Keratinocyte (primary cell): ENCODE measurements at regions not wholly inside any gene's neighbourhood (a gene's known extent, or its start where the extent isn't known, plus 50 kb on each side); places are given as distances from the start of the nearest gene placed in this dataset.
"Not testable (repeated sequence)": the region's sequence is repeated elsewhere in the genome, so short reads cannot be mapped to it uniquely, and the experiment has no call there.

Source experiments
- DNase-seq: peaks from one replicate; pipeline ENCODE4 v3.0.0-alpha.2; 2011; ENCODE audit warnings: low read depth, missing footprints, low spot score
- FAIRE-seq: peaks from 2 replicates; lab custom pipeline; 2011; peaks lifted over from hg19 to GRCh38; lab: Jason Lieb, UNC
- H2AFZ ChIP-seq: 2 replicates; pipeline ENCODE4 v1.6.0; 2012; ENCODE audit warnings: low read length, control low read depth, inconsistent platforms; ENCODE audit not compliant: control insufficient read depth
- H3K27ac ChIP-seq: 2 replicates; pipeline ENCODE4 v1.5.1; 2011; ENCODE audit warnings: low read length; ENCODE audit not compliant: control insufficient read depth, insufficient read depth
- H3K27me3 ChIP-seq: 3 replicates; pipeline ENCODE4 v1.6.0; 2011; ENCODE audit warnings: low read length; ENCODE audit not compliant: control insufficient read depth, insufficient read depth; ENCODE audit errors: extremely low read depth
- H3K36me3 ChIP-seq, 2 experiments: 2 replicates in 1 of 2; 3 replicates in 1 of 2; pipeline ENCODE4 v1.5.1; 2011; ENCODE audit warnings: low read length in 2 of 2, mild to moderate bottlenecking in 1 of 2; ENCODE audit not compliant: control insufficient read depth in 2 of 2, insufficient read depth in 2 of 2; ENCODE audit errors: extremely low read depth in 1 of 2
- H3K4me1 ChIP-seq: 3 replicates; pipeline ENCODE4 v1.5.1; 2011; ENCODE audit warnings: low read length; ENCODE audit not compliant: control insufficient read depth, insufficient read depth; ENCODE audit errors: extremely low read depth
- H3K4me2 ChIP-seq: 3 replicates; pipeline ENCODE4 v1.6.0; 2011; ENCODE audit warnings: low read depth, low read length; ENCODE audit not compliant: control insufficient read depth, insufficient read depth; ENCODE audit errors: extremely low read depth
- H3K4me3 ChIP-seq, 3 experiments: fragments of 200-600 bp in 1 of 3; sonication (generic) in 1 of 3; 2 replicates in 2 of 3; 3 replicates in 1 of 3; pipeline ENCODE4 v1.5.1; 2011 to 2016; ENCODE audit warnings: low read length in 3 of 3, mild to moderate bottlenecking in 3 of 3, control low read depth in 2 of 3, inconsistent platforms in 1 of 3, low read depth in 1 of 3, mixed read lengths in 1 of 3, mixed run types in 1 of 3, moderate library complexity in 1 of 3; ENCODE audit not compliant: control insufficient read depth in 2 of 3, insufficient read depth in 2 of 3; ENCODE audit errors: extremely low read depth in 1 of 3
- H3K79me2 ChIP-seq: 2 replicates; pipeline ENCODE4 v1.6.0; 2012; ENCODE audit warnings: low read length; ENCODE audit not compliant: control insufficient read depth, insufficient read depth
- H3K9ac ChIP-seq: 3 replicates; pipeline ENCODE4 v1.6.0; 2011; ENCODE audit warnings: low read length; ENCODE audit not compliant: control insufficient read depth, insufficient read depth; ENCODE audit errors: extremely low read depth
- H3K9me1 ChIP-seq: 3 replicates; pipeline ENCODE4 v1.6.0; 2011; ENCODE audit warnings: low read length; ENCODE audit not compliant: control insufficient read depth, insufficient read depth; ENCODE audit errors: extremely low read depth
- H3K9me3 ChIP-seq: 2 replicates; pipeline ENCODE4 v1.5.1; 2012; ENCODE audit warnings: low read depth, low read length; ENCODE audit not compliant: control insufficient read depth
- H4K20me1 ChIP-seq: 3 replicates; pipeline ENCODE4 v1.6.0; 2011; ENCODE audit warnings: low read length; ENCODE audit not compliant: control insufficient read depth, insufficient read depth; ENCODE audit errors: extremely low read depth
- EZH2 ChIP-seq: IDR thresholded peaks from one replicate; pipeline ENCODE4 v1.6.1; 2012; ENCODE audit warnings: inconsistent platforms, mild to moderate bottlenecking, low read length, moderate library complexity
- dilution Hi-C: fragments of 300-500 bp; cut with MboI; formaldehyde crosslinking; loops from one replicate; pipeline ENCODE4 v1.7.0; 2020; ENCODE audit warnings: low sequenced_read_pairs; ENCODE audit not compliant: extremely low pct_ligation_motif_present
- TF ChIP-seq, protein P1 (sequence below), 3 experiments: IDR thresholded peaks in 1 of 3; conservative IDR thresholded peaks in 1 of 3; optimal IDR thresholded peaks in 1 of 3; 2 replicates in 2 of 3; 3 replicates in 1 of 3; pipeline versions ENCODE3 to v1.5.1; 2011; ENCODE audit warnings: low read length in 3 of 3, mild to moderate bottlenecking in 3 of 3, moderate library complexity in 2 of 3, control low read depth in 1 of 3, inconsistent platforms in 1 of 3; ENCODE audit not compliant: insufficient read depth in 2 of 3; ENCODE audit errors: extremely low read depth in 1 of 3

DNA sequence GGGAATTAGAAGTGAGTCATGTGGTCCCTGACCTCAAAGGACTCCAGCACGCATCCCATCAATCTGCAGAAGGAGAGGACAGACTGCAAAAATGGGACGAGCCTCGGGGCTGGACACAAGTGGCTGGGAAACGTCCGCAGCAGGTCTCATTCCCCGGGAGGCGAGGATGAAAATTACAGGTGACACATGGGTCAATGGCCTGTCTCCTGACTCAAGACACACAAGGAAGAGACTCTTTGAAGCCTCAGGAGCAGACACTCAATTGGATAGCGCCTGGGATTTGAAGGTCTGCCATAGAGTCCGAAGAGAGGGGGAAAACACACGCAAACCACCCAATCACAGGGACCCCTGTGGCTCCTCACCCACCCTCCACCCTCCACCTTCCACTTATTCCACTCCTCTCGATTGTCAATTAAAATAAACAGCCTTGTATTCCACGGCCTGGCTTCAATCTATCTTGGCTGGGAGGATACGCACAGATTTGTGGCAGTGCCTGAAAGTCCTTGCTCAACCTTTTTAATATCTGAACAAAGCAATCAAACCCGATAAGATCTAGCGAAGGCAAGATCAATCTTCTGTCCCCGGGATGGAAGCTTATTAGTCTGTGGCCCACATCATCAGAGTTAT, 101.8 kb upstream of the CADM1 start:
- FAIRE-seq = no peak
- dilution Hi-C loops = no loop called here

DNA sequence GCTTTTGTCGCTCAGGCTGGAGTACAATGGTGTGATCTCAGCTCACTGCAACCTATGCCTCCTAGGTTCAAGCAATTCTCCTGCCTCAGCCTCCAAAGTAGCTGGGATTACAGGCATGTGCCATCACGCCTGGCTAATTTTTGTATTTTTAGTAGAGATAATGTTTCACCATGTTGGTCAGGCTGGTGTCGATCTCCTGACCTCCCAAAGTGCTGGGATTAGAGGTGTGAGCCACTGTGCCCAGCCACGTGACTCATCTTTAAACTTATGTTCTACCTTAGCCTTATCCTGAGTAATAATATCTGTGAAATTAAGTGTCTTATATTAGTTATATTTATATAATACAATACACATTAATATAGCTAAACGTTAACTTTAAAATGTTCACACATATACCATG, 101.2 kb upstream of the CADM1 start:
- H2AFZ ChIP-seq, H4K20me1 ChIP-seq, H3K27ac ChIP-seq, dilution Hi-C loops, H3K36me3 ChIP-seq, H3K4me1 ChIP-seq, FAIRE-seq, H3K79me2 ChIP-seq, H3K9me1 ChIP-seq, H3K9me3 ChIP-seq, H3K4me3 ChIP-seq, H3K9ac ChIP-seq, DNase-seq, H3K27me3 ChIP-seq, H3K4me2 ChIP-seq: not testable (repeated sequence)

More for the DNA sequence above, 101.8 kb upstream of the CADM1 start:
- H3K27ac ChIP-seq = no peak overlapping the region
- no peak for DNase-seq
- H2AFZ ChIP-seq = no peak overlapping the region
- H3K27me3 ChIP-seq = peaks cover 10% of the 10 kb centered on the region
- H3K79me2 ChIP-seq = no peaks in the 10 kb centered on the region
- no peak overlapping the region for H3K9ac ChIP-seq
- H3K4me1 ChIP-seq = no peaks in the 10 kb centered on the region
- no peaks in the 10 kb centered on the region for H3K9me3 ChIP-seq
- no peaks in the 10 kb centered on the region for H3K36me3 ChIP-seq
- TF ChIP-seq, protein P1, sequence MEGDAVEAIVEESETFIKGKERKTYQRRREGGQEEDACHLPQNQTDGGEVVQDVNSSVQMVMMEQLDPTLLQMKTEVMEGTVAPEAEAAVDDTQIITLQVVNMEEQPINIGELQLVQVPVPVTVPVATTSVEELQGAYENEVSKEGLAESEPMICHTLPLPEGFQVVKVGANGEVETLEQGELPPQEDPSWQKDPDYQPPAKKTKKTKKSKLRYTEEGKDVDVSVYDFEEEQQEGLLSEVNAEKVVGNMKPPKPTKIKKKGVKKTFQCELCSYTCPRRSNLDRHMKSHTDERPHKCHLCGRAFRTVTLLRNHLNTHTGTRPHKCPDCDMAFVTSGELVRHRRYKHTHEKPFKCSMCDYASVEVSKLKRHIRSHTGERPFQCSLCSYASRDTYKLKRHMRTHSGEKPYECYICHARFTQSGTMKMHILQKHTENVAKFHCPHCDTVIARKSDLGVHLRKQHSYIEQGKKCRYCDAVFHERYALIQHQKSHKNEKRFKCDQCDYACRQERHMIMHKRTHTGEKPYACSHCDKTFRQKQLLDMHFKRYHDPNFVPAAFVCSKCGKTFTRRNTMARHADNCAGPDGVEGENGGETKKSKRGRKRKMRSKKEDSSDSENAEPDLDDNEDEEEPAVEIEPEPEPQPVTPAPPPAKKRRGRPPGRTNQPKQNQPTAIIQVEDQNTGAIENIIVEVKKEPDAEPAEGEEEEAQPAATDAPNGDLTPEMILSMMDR (optimal IDR thresholded peaks at IDR 0.05 in 1 of 3, IDR thresholded peaks at IDR 0.05 in 1 of 3, conservative IDR thresholded peaks at IDR 0.05 in 1 of 3; ENCODE audit: extremely low read depth in 1 of 3, insufficient read depth in 2 of 3, low read length in 3 of 3) = no peak
- no peak for TF ChIP-seq EZH2
- no peaks in the 10 kb centered on the region for H4K20me1 ChIP-seq
- no peak overlapping the region for H3K4me3 ChIP-seq
- H3K4me2 ChIP-seq = no peak overlapping the region
- H3K9me1 ChIP-seq = no peaks in the 10 kb centered on the region

DNA sequence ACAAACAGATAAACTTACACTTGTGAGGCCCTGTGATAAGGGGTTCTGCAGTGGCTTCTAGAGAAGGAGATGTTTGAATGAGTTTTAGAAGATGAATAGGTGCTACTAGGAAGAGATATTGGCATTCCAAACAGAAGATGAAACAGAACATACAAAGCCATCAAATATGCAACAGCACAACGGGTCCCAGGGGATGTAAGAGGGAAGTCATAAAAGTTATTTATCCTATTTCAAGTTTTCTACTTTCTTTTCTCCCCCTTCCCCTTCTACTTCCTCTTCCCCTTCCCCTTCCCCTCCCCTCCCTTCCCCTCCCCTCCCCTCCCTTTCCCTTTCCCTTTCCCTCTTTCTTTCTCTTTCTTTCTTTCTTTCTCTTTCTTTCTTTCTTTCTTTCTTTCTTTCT, 94.9 kb upstream of the CADM1 start:
- no peak for DNase-seq
- H3K4me1 ChIP-seq = no peaks in the 10 kb centered on the region
- no peaks in the 10 kb centered on the region for H3K9me1 ChIP-seq
- H3K27ac ChIP-seq = no peak overlapping the region
- no peak overlapping the region for H3K4me2 ChIP-seq
- H3K36me3 ChIP-seq = no peaks in the 10 kb centered on the region
- no peaks in the 10 kb centered on the region for H3K27me3 ChIP-seq
- H3K79me2 ChIP-seq = no peaks in the 10 kb centered on the region
- no peak overlapping the region for H3K9ac ChIP-seq
- H2AFZ ChIP-seq = no peak overlapping the region
- no peak overlapping the region for H3K4me3 ChIP-seq
- no peaks in the 10 kb centered on the region for H3K9me3 ChIP-seq
- no peak for TF ChIP-seq EZH2
- TF ChIP-seq, protein P1 (optimal IDR thresholded peaks at IDR 0.05 in 1 of 3, IDR thresholded peaks at IDR 0.05 in 1 of 3, conservative IDR thresholded peaks at IDR 0.05 in 1 of 3; ENCODE audit: extremely low read depth in 1 of 3, insufficient read depth in 2 of 3, low read length in 3 of 3) = no peak
- dilution Hi-C loops = no loop called here
- H4K20me1 ChIP-seq = no peaks in the 10 kb centered on the region
- FAIRE-seq = no peak
